SK-N-SH (cell line): ENCODE measurements at regions not wholly inside any gene's neighbourhood (a gene's known extent, or its start where the extent isn't known, plus 50 kb on each side); places are given as distances from the start of the nearest gene placed in this dataset.

Experiments
- CTCF ChIA-PET: fragments of 300-600, 350-600 bp; formaldehyde crosslinking; extraction: SDS; loops from one replicate; lab custom pipeline; 2021; lab: Yijun Ruan, JAX
- POLR2A ChIA-PET: fragments of 350-600 bp; sonication (Branson Sonifier 250); formaldehyde crosslinking; extraction: SDS; loops from one replicate; lab custom pipeline; 2020; ENCODE audit warnings: antibody characterized with exemption, inconsistent platforms; lab: Yijun Ruan, JAX
- DNase-seq: peaks from one replicate; pipeline ENCODE4 v3.0.0; 2012
- H2AFZ ChIP-seq: fragments of 200-600 bp; sonication (generic); 2 replicates; pipeline ENCODE4 v1.8.1; 2016; ENCODE audit warnings: antibody characterized with exemption, mild to moderate bottlenecking, low read depth
- H3F3A ChIP-seq: fragments of 200-600 bp; sonication (generic); replicated peaks from 2 replicates; pipeline ENCODE3; 2016; ENCODE audit warnings: antibody characterized with exemption, mild to moderate bottlenecking; ENCODE audit not compliant: insufficient read depth
- H3K27ac ChIP-seq, 2 experiments: fragments of 200-500 bp in 1 of 2; fragments of 200-600 bp in 1 of 2; sonication (Bioruptor generic) in 1 of 2; sonication (generic), shearing (Covaris generic) in 1 of 2; 2 replicates each; pipeline versions ENCODE4 v1.5.1 to v1.6.1; 2014 to 2016; ENCODE audit warnings: low read depth in 2 of 2, inconsistent platforms in 1 of 2, low read length in 1 of 2, mild to moderate bottlenecking in 1 of 2, mixed read lengths in 1 of 2
- H3K27me3 ChIP-seq: fragments of 200-600 bp; sonication (generic), shearing (Covaris generic); 2 replicates; pipeline ENCODE4 v1.6.1; 2016; ENCODE audit warnings: mixed run types; ENCODE audit not compliant: insufficient read depth
- H3K36me3 ChIP-seq, 2 experiments: fragments of 200-500 bp in 1 of 2; fragments of 200-600 bp in 1 of 2; sonication (Bioruptor generic) in 1 of 2; sonication (generic) in 1 of 2; replicated peaks in 1 of 2; 2 replicates each; pipeline versions ENCODE3 to v1.5.1; 2014 to 2016; ENCODE audit warnings: low read length in 1 of 2, mild to moderate bottlenecking in 1 of 2; ENCODE audit not compliant: insufficient read depth in 2 of 2, control insufficient read depth in 1 of 2
- H3K4me1 ChIP-seq, 2 experiments: fragments of 200-500 bp in 1 of 2; fragments of 200-600 bp in 1 of 2; sonication (Bioruptor generic) in 1 of 2; sonication (generic), shearing (Covaris generic) in 1 of 2; 2 replicates each; pipeline versions ENCODE4 v1.5.1 to v1.6.1; 2014 to 2016; ENCODE audit warnings: low read depth in 1 of 2, low read length in 1 of 2, mixed run types in 1 of 2; ENCODE audit not compliant: insufficient read depth in 2 of 2, control insufficient read depth in 1 of 2
- H3K4me2 ChIP-seq: fragments of 200-600 bp; sonication (generic), shearing (Covaris generic); 2 replicates; pipeline ENCODE4 v1.6.1; 2017; ENCODE audit warnings: mixed run types
- H3K4me3 ChIP-seq, 2 experiments: fragments of 200-500 bp in 1 of 2; fragments of 200-600 bp in 1 of 2; sonication (Bioruptor generic) in 1 of 2; sonication (generic), shearing (Covaris generic) in 1 of 2; 2 replicates each; pipeline versions ENCODE4 v1.5.1 to v1.8.1; 2014 to 2016; ENCODE audit warnings: low read depth in 2 of 2, inconsistent platforms in 1 of 2, low read length in 1 of 2, mild to moderate bottlenecking in 1 of 2, mixed read lengths in 1 of 2, moderate library complexity in 1 of 2
- H3K79me2 ChIP-seq: fragments of 200-600 bp; sonication (generic); 2 replicates; pipeline ENCODE4 v1.8.1; 2017; ENCODE audit warnings: mild to moderate bottlenecking; ENCODE audit not compliant: insufficient read depth
- H3K9ac ChIP-seq: fragments of 200-600 bp; sonication (generic); 2 replicates; pipeline ENCODE4 v1.6.1; 2017; ENCODE audit warnings: mixed run types
- H3K9me2 ChIP-seq: fragments of 200-600 bp; sonication (generic); 2 replicates; pipeline ENCODE4 v1.6.1; 2017; ENCODE audit warnings: mixed run types
- H3K9me3 ChIP-seq: fragments of 200-600 bp; sonication (generic); 2 replicates; pipeline ENCODE4 v1.6.1; 2017; ENCODE audit warnings: mixed run types, mild to moderate bottlenecking, moderate library complexity
- H4K20me1 ChIP-seq: fragments of 200-600 bp; sonication (generic); 2 replicates; pipeline ENCODE4 v1.6.1; 2017; ENCODE audit warnings: mild to moderate bottlenecking, mixed run types; ENCODE audit not compliant: insufficient read depth
- FOXJ3 ChIP-seq: sonication (generic); formaldehyde crosslinking; IDR thresholded peaks from 2 replicates; pipeline ENCODE4 v1.5.1; 2020; ENCODE audit warnings: mild to moderate bottlenecking, missing genetic modification reagents
- MAX ChIP-seq: IDR thresholded peaks from 2 replicates; pipeline ENCODE4 v1.4.0; 2012; ENCODE audit warnings: low read depth
- MEF2A ChIP-seq: IDR thresholded peaks from 2 replicates; pipeline ENCODE4 v1.4.0; 2012; ENCODE audit warnings: low read depth, borderline replicate concordance
- NFIC ChIP-seq: IDR thresholded peaks from 2 replicates; pipeline ENCODE4 v1.4.0; 2012; ENCODE audit warnings: borderline replicate concordance
- RAD21 ChIP-seq: IDR thresholded peaks from 2 replicates; pipeline ENCODE4 v1.6.1; 2012; ENCODE audit warnings: mild to moderate bottlenecking, low read length
- SIN3A ChIP-seq: IDR thresholded peaks from 2 replicates; pipeline ENCODE4 v1.6.1; 2012; ENCODE audit warnings: low read depth, mild to moderate bottlenecking, low read length, moderate library complexity, borderline replicate concordance
- SMC3 ChIP-seq: IDR thresholded peaks from 2 replicates; pipeline ENCODE4 v1.6.1; 2012; ENCODE audit warnings: low read depth, low read length, improper control_type of control experiment
- TAF1 ChIP-seq: IDR thresholded peaks from 2 replicates; pipeline ENCODE4 v1.6.1; 2012; ENCODE audit warnings: low read depth, mild to moderate bottlenecking, low read length, moderate library complexity, borderline replicate concordance
- TCF12 ChIP-seq: IDR thresholded peaks from 2 replicates; pipeline ENCODE4 v1.4.0; 2012
- TEAD4 ChIP-seq: IDR thresholded peaks from 2 replicates; pipeline ENCODE4 v1.4.0; 2012; ENCODE audit warnings: mild to moderate bottlenecking, borderline replicate concordance; ENCODE audit not compliant: insufficient read depth
- WGBS: methylation state at CpG from one replicate; pipeline ENCODE4 v1.1.6; 2017; ENCODE audit warnings: low lambda C conversion rate; 5-methylcytosine and 5-hydroxymethylcytosine counted together
- TF ChIP-seq, protein P1 (sequence below): fragments of 150-350 bp; IDR thresholded peaks from 2 replicates; pipeline ENCODE4 v1.6.1; 2016; ENCODE audit warnings: mild to moderate bottlenecking, low read depth, low read length

DNA sequence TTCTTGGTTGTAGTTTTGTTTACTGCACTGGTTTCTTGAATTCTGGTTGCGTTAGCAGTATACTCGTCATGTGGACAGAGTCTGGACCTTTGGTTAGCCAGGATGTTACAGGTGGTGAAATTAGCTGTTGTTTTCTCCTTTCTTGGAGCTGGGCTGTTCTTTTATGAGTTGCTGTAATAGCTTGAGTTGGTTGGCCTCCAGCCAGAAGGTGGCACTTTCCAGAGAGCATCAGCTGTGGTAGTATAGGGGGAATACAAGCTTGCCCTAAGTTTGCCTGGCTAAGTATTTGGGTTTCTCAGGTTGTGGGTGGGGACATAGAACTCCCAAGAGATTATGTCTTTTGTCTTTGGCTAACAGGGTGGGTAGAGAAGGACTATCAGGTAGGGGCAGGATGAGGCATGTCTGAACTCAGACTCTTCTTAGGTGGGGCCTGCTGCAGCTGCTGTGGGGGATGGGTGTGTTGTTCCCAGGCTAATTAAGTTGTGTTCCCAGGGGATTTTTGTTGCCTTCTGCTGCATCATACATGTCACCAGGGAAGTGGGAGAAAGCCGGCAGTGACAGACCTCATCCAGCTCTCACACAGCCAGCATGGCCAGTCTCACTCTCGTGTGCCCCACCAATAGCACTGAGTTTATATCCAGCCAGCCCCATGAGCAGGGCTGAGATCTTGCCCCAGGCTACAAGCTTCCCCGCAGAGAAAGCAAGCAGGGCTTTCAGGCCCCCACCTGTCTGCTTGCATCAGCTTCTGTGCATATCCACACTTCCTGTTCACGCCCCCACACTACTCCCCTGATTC lies 246.7 kb upstream of the TPK1 start:
- Histone ChIP-seq H3K4me2 (no peak overlapping the region), H3K36me3 (no peaks in the 10 kb centered on the region), H3K27me3 (no peaks in the 10 kb centered on the region), H3K4me3 (no peak overlapping the region), H2AFZ (no peak overlapping the region), H4K20me1 (no peaks in the 10 kb centered on the region), H3K4me1 (no peaks in the 10 kb centered on the region), H3K9ac (no peak overlapping the region), H3K9me3 (peaks cover 2% of the 10 kb centered on the region; the same call in 1 of the 2 replicates), H3K79me2 (no peaks in the 10 kb centered on the region), H3F3A (no peaks in the 10 kb centered on the region), H3K9me2 (0 out of 2 replicates have a peak, but pooled peaks cover 3% of the 10 kb centered on the region), H3K27ac (no peak overlapping the region)
- ChIA-PET POLR2A (no interaction called here), CTCF (interaction anchor here (1.1 kb wide), 1 partner anchor 45 kb away, joined by 4 read pairs; no protein-coding TSS in a partner anchor)
- DNase-seq, result no peak
- 6% methylated on average over 6 of the region's 6 CpGs for WGBS
- TF ChIP-seq NFIC, result no peak
- no peak for TF ChIP-seq SMC3
- TF ChIP-seq TEAD4, result no peak
- no peak for TF ChIP-seq TAF1

- H3K36me3 ChIP-seq, result no peaks in the 10 kb centered on the region
- H2AFZ ChIP-seq, result no peak overlapping the region
- H3K9ac ChIP-seq, result no peak overlapping the region
- no peaks in the 10 kb centered on the region for H3F3A ChIP-seq
- 0 out of 2 replicates have a peak, but pooled peaks cover 4% of the 10 kb centered on the region for H3K9me3 ChIP-seq
- 0 out of 2 replicates have a peak, but pooled peaks cover 4% of the 10 kb centered on the region for H3K9me2 ChIP-seq
- no peak overlapping the region for H3K4me3 ChIP-seq
- no peak for DNase-seq
- H3K79me2 ChIP-seq, result no peaks in the 10 kb centered on the region
- POLR2A ChIA-PET, result no interaction called here
- no peak overlapping the region for H3K27ac ChIP-seq
- H4K20me1 ChIP-seq, result no peaks in the 10 kb centered on the region
- WGBS, result 8% methylated on average over 2 of the region's 2 CpGs
- H3K4me2 ChIP-seq, result no peak overlapping the region
- no peak for TF ChIP-seq FOXJ3 (CRISPR knock-in tag)
- TF ChIP-seq SIN3A, result no peak
- TF ChIP-seq SMC3, result no peak
- TF ChIP-seq, protein P1, sequence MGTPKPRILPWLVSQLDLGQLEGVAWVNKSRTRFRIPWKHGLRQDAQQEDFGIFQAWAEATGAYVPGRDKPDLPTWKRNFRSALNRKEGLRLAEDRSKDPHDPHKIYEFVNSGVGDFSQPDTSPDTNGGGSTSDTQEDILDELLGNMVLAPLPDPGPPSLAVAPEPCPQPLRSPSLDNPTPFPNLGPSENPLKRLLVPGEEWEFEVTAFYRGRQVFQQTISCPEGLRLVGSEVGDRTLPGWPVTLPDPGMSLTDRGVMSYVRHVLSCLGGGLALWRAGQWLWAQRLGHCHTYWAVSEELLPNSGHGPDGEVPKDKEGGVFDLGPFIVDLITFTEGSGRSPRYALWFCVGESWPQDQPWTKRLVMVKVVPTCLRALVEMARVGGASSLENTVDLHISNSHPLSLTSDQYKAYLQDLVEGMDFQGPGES, result no peak
- TF ChIP-seq MAX, result no peak
- TF ChIP-seq RAD21, result no peak
- TF ChIP-seq MEF2A, result no peak
- no peak for TF ChIP-seq TCF12
- TF ChIP-seq, all 33 proteins: peak for 0
- Histone ChIP-seq H3K4me1 (no peaks in the 10 kb centered on the region), H3K27me3 (no peaks in the 10 kb centered on the region)
- CTCF ChIA-PET, result no interaction called here
These were observed 229.6 kb upstream of the TPK1 start for GRCh38 chr7:145065473-145065872.
